ENCODE measurements at regions not wholly inside any gene's neighbourhood (a gene's known extent, or its start where the extent isn't known, plus 50 kb on each side); places are given as distances from the start of the nearest gene placed in this dataset.

DNA sequence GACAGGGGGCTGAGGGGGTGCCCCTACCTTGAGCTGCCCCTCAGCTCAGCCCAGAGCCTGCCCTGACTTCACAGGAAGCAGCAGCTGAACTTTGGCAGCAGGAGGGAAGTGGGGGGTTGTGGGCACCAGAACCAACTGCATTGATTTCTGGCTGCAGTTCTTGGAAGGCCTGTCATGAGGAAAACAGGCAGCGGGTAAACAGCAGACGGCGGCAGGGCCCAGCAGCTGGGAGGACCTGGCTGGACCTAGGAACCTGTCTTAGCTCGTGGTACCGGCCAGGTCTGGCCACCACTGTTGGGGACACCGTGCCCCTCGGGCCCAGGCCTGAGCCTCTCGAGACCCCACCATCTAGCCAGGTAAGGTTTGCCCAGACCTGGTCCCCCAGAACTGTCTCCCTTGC lies 154.2 kb upstream of the MYL2 start:
- TF ChIP-seq, protein P1, sequence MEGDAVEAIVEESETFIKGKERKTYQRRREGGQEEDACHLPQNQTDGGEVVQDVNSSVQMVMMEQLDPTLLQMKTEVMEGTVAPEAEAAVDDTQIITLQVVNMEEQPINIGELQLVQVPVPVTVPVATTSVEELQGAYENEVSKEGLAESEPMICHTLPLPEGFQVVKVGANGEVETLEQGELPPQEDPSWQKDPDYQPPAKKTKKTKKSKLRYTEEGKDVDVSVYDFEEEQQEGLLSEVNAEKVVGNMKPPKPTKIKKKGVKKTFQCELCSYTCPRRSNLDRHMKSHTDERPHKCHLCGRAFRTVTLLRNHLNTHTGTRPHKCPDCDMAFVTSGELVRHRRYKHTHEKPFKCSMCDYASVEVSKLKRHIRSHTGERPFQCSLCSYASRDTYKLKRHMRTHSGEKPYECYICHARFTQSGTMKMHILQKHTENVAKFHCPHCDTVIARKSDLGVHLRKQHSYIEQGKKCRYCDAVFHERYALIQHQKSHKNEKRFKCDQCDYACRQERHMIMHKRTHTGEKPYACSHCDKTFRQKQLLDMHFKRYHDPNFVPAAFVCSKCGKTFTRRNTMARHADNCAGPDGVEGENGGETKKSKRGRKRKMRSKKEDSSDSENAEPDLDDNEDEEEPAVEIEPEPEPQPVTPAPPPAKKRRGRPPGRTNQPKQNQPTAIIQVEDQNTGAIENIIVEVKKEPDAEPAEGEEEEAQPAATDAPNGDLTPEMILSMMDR (IDR thresholded peaks at IDR 0.05), result no peak
- no peak for TF ChIP-seq POLR2A (IDR thresholded peaks at IDR 0.05)
- TF ChIP-seq POLR2AphosphoS5 (IDR thresholded peaks at IDR 0.05), result no peak
